ENCODE measurements at regions not wholly inside any gene's neighbourhood (a gene's known extent, or its start where the extent isn't known, plus 50 kb on each side); places are given as distances from the start of the nearest gene placed in this dataset.

GRCh38 chr4:1562371-1562770, 121.7 kb downstream of the FAM53A start:
- H3K4me3 ChIP-seq (ENCODE audit: low read depth, low read length): no peak overlapping the region
- TF ChIP-seq CTCF (IDR thresholded peaks at IDR 0.05; ENCODE audit: borderline replicate concordance, insufficient read depth, low read depth, low read length): no peak

DNA sequence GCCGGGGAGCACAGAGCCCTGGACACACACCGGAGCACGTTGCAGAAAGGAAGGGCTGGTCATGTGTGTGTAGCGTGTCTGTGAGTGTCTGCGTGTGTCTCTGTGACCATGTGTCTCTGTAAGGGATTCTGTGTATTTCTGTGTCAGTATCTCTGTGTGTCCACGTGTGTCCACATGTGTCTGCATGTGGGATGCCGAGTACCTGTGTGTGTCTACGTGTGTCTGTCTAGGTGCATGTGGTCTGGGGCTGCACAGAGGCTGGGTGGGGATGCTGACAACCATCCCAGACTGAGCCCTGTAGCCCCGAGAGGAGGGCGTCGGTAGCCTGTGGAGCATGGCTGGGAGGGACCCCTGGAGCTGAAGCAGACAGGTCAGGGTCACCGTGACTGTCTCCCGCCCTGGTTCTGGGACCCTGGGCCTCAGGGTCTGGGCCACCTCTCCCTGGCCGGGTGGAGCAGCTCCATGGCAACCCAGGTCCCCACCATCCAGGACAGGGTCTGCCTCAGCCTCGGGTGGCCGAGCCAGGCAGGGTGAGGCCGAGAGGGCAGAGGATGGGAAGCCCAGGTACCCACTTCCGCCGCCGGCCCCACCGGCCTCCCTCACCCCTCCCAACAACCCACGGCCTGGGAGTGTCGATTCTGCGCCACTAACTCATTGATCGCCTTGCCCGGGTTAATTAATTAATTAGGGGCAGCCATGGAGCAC, 122.7 kb downstream of the FAM53A start:
- TF ChIP-seq CTCF (IDR thresholded peaks at IDR 0.05; ENCODE audit: borderline replicate concordance, insufficient read depth, low read depth, low read length): no peak
- no peak overlapping the region for H3K4me3 ChIP-seq (ENCODE audit: low read depth, low read length)

DNA sequence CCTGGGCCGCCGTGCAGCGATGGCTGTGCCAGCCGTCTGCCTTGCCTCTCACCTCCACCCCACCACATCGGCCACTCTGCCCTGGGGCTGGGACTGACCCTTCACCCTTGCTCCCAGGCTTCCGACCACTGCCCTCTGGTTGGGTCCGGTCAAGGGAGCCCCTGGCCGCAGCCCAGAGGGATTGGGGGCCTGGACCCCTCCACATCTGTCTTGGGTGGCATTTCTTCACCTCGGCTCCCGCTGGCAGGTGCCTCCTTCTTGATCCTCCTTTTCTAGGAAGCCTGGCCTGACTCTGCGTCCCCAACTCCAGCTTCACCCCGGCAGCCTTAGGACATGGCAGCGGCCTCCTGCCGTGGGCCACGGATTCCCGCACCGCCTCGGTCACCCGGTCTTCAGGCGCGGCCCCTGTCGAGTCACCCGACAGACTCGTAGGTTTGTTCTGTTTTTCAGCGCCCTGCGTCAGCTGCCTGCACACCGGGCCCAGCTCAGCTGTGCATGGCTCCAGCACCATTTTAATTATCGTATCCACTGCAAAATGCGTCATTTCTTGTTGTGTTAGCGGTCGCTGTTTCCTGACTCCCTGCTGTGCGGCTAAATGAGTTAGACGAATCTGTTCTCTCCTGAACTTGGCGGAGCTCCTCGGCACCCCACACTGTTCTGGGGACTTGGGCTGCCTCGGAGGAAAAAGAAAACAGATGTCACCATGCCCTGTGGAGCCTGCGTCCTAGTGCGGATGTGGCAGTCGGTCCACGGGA, 124.0 kb downstream of the FAM53A start:
- no peak overlapping the region for H3K4me3 ChIP-seq (ENCODE audit: low read depth, low read length)
- TF ChIP-seq CTCF (IDR thresholded peaks at IDR 0.05; ENCODE audit: borderline replicate concordance, insufficient read depth, low read depth, low read length): no peak

DNA sequence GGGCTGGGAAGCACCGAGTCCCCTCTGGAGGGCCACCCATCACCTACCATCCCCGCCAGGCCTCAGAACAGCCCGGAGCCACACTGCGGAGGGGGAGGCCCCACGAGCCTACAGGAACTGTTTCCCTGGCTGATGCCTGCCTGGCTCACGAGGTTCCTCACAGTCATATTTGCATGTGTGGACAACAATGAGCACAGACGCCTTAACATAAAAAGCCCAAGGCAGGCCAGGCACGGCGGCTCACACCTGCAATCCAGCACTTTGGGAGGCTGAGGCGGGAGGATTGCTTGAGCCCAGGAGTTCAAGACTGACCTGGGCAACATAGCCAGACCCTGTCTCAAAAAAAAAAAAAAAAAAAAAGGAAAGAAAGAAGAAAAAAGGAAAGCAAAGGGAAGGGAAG, 125.9 kb downstream of the FAM53A start:
- TF ChIP-seq CTCF (IDR thresholded peaks at IDR 0.05; ENCODE audit: borderline replicate concordance, insufficient read depth, low read depth, low read length): no peak
- H3K4me3 ChIP-seq (ENCODE audit: low read depth, low read length): no peak overlapping the region

DNA sequence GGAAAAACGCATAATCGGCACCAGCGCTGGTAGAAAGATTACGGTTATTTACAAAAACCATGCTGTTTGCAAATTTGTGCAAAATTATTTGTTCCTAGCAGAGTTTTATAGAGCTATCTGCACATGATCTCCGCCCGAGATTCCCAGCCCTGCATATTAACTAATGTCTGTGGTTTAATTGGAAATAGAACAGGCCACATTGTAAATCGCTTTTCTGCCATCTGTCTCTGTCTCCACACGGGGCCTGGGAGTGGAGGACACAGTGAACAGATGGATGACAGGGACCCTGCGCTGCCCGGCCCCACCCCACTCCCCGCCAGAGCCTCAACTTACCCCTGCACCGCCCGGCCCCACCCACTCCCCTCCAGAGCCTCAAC, 126.9 kb downstream of the FAM53A start:
- H3K4me3 ChIP-seq (ENCODE audit: low read depth, low read length): no peak overlapping the region
- TF ChIP-seq CTCF (IDR thresholded peaks at IDR 0.05; ENCODE audit: borderline replicate concordance, insufficient read depth, low read depth, low read length): no peak

DNA sequence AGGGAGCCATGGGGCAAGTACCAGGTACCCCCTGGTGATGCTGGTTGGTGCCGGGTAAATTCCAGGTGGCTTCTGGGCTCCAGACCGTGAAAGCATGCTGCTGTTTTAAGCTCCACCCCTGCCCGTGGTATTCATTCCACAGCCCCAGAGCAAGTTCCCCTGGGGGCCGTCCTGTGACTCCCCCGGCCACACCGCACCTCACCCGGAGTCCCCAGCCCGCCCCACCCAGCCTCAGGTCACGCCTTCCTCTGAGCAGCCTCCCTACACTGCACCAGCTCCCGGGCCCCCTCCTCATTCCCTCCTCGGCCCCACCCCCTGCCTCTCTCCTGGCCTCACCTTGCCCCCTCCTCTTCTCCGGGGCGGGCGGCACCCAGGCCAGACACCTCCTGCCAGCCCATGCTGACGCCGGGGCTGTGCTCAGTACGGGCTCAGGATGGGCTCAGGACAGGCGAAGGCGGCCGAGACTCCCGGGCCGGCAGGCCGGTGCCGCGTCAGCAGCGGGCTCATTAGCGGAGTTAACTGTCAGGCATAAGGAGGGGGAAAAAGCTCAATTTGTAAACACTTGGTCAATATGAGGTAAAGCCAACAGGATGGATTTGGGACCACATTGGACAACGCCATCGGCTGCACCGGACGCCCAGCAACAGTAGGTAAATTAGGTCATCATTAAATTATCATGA, 127.4 kb downstream of the FAM53A start:
- H3K4me3 ChIP-seq (ENCODE audit: low read depth, low read length): no peak overlapping the region

More for the DNA sequence above, 127.4 kb downstream of the FAM53A start:
- TF ChIP-seq CTCF (IDR thresholded peaks at IDR 0.05; ENCODE audit: borderline replicate concordance, insufficient read depth, low read depth, low read length): no peak

Data from GM12875 (cell line).